OCI-LY3 (cell line): ENCODE measurements at regions not wholly inside any gene's neighbourhood (a gene's known extent, or its start where the extent isn't known, plus 50 kb on each side); places are given as distances from the start of the nearest gene placed in this dataset.
"Not testable (repeated sequence)": the region's sequence is repeated elsewhere in the genome, so short reads cannot be mapped to it uniquely, and the experiment has no call there.

Source experiments
- H2AFZ ChIP-seq: fragments of 200-600, 300-600 bp; shearing (Covaris generic); 2 replicates; pipeline ENCODE4 v1.6.0; 2014; ENCODE audit warnings: antibody characterized with exemption, low read depth, low read length
- H3K27ac ChIP-seq: fragments of 200-600, 300-600 bp; sonication (generic); 2 replicates; pipeline ENCODE4 v1.5.1; 2014; ENCODE audit warnings: mild to moderate bottlenecking, low read length, moderate library complexity, mixed read lengths
- H3K27me3 ChIP-seq: fragments of 200-600, 300-600 bp; sonication (generic); 2 replicates; pipeline ENCODE4 v1.6.1; 2014; ENCODE audit warnings: low read depth, low read length, mixed read lengths
- H3K36me3 ChIP-seq: fragments of 200-600, 300-600 bp; sonication (generic); replicated peaks from 2 replicates; pipeline ENCODE3; 2014; ENCODE audit warnings: low read depth, low read length, mixed read lengths
- H3K4me1 ChIP-seq: fragments of 300-600, 200-600 bp; sonication (generic); 2 replicates; pipeline ENCODE4 v1.6.1; 2014; ENCODE audit warnings: low read length, mixed read lengths
- H3K4me2 ChIP-seq: fragments of 200-600, 300-600 bp; sonication (generic); 2 replicates; pipeline ENCODE4 v1.6.1; 2014; ENCODE audit warnings: low read length, mixed read lengths
- H3K4me3 ChIP-seq: fragments of 300-600, 200-600 bp; sonication (generic); 2 replicates; pipeline ENCODE4 v1.5.1; 2014; ENCODE audit warnings: antibody characterized with exemption, mild to moderate bottlenecking, low read length, moderate library complexity
- H3K79me2 ChIP-seq: fragments of 300-600, 200-600 bp; shearing (Covaris generic); 2 replicates; pipeline ENCODE4 v1.6.1; 2014; ENCODE audit warnings: mild to moderate bottlenecking, low read length, mixed read lengths
- H3K9ac ChIP-seq: fragments of 300-600, 200-600 bp; shearing (Covaris generic); 2 replicates; pipeline ENCODE4 v1.6.0; 2014; ENCODE audit warnings: mild to moderate bottlenecking, low read length, moderate library complexity
- H3K9me3 ChIP-seq: fragments of 200-600, 300-600 bp; shearing (Covaris generic); 2 replicates; pipeline ENCODE4 v1.6.1; 2014; ENCODE audit warnings: low read length, mixed read lengths; ENCODE audit not compliant: insufficient read depth
- H4K20me1 ChIP-seq: fragments of 200-600, 300-600 bp; sonication (generic); 2 replicates; pipeline ENCODE4 v1.6.1; 2016; ENCODE audit warnings: low read length, mixed read lengths; ENCODE audit not compliant: insufficient read depth
- EZH2phosphoT487 ChIP-seq: fragments of 200-600 bp; shearing (Covaris generic); IDR thresholded peaks from 2 replicates; pipeline ENCODE4 v1.6.1; 2018; ENCODE audit warnings: antibody characterized with exemption, mixed run types, low read depth
- TF ChIP-seq, protein P1 (sequence below): fragments of 200-600, 300-600 bp; sonication (generic); IDR thresholded peaks from 2 replicates; pipeline ENCODE4 v1.5.1; 2014; ENCODE audit warnings: antibody characterized with exemption, low read length, low read depth

DNA sequence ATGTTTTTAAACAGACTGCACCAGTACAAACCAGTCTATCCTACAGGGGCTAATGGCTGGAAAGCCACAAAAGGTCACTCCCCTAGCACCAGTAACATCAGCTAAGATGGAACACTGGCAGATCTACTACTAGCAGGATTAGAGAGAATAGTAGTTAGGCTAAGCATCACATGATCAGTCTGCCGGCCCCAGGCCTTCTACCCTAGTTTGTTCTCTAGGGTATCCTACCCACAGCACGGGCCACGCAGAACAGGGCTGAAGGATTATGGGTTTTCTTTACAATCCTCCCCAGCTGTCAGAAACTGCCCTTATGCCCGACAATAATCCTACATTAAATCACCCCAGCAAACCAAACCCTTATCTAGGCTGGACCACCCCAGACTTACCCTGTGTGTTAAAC is 156.0 kb downstream of the LY86 start:
- Histone ChIP-seq H3K4me2 (no peak overlapping the region), H3K9ac (no peak overlapping the region), H4K20me1 (no peaks in the 10 kb centered on the region), H3K4me1 (no peaks in the 10 kb centered on the region; the same call in 1 of the 2 replicates), H3K79me2 (no peaks in the 10 kb centered on the region), H2AFZ (no peak overlapping the region), H3K27me3 (peaks cover 14% of the 10 kb centered on the region), H3K4me3 (no peak overlapping the region), H3K27ac (no peak overlapping the region), H3K36me3 (no peaks in the 10 kb centered on the region), H3K9me3 (no peaks in the 10 kb centered on the region)
- no peak for TF ChIP-seq EZH2phosphoT487
- TF ChIP-seq, protein P1, sequence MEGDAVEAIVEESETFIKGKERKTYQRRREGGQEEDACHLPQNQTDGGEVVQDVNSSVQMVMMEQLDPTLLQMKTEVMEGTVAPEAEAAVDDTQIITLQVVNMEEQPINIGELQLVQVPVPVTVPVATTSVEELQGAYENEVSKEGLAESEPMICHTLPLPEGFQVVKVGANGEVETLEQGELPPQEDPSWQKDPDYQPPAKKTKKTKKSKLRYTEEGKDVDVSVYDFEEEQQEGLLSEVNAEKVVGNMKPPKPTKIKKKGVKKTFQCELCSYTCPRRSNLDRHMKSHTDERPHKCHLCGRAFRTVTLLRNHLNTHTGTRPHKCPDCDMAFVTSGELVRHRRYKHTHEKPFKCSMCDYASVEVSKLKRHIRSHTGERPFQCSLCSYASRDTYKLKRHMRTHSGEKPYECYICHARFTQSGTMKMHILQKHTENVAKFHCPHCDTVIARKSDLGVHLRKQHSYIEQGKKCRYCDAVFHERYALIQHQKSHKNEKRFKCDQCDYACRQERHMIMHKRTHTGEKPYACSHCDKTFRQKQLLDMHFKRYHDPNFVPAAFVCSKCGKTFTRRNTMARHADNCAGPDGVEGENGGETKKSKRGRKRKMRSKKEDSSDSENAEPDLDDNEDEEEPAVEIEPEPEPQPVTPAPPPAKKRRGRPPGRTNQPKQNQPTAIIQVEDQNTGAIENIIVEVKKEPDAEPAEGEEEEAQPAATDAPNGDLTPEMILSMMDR: no peak

DNA sequence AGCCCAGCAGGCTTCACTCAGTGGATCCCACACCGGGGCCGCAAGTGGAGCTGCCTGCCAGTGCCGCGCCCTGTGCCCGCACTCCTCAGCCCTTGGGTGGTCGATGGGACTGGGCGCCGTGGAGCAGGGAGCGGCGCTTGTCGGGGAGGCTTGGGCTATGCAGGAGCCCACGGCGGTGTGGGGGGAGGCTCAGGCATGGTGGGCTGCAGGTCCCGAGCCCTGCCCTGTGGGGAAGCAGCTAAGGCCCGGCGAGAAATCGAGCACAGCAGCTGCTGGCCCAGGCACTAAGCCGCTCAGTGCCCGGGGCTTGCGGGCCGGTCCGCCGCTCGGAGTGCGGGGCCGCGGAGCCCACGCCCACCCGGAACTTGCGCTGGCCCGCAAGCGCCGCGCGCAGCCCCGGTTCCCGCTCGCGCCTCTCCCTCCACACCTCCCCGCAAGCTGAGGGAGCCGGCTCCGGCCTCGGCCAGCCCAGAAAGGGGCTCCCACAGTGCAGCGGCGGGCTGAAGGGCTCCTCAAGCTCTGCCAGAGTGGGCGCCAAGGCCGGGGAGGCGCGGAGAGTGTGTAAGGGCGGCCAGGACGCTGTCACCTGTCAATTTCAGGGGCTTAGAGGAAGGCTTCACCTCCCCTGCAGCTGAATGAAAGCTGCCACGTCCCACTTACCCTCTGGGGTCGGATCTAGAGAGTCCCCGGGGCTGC is 157.3 kb downstream of the LY86 start:
- H3K27me3 ChIP-seq: peaks cover 12% of the 10 kb centered on the region; the same call in 1 of the 2 replicates
- not testable (repeated sequence) for H3K4me1 ChIP-seq, H3K9me3 ChIP-seq, H3K4me2 ChIP-seq, H4K20me1 ChIP-seq, H3K36me3 ChIP-seq, H2AFZ ChIP-seq, H3K9ac ChIP-seq, H3K79me2 ChIP-seq, H3K4me3 ChIP-seq, H3K27ac ChIP-seq

DNA sequence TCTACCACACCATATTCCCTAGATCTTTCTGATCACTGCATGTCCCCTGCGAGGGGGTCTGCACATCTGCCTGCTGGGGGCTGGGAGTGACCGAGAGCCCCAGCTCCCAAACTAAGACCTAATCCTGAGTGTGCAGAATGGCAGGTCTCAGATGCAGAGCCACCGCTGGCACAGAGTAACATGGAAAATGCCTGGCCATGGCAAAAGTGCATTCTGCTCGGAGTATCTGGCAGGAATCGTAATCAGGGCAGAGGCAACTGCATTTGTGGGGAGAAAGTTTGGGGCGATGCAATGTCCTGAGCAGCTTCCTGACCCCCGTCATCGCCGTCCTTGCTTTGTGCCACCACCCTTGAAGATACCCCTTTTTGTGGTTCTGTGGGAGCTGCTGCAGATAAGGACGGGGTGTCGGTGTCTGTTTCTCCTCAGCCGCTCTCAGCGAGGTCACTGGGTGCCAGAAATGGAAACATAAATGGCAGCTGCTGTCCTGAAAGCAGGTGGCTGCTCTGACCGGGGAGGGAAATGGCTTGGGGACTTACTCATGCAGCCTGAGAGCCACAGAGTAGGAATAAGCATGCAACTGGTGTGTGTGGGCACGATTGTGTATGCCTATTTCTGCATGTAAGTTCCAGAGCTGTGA is 157.9 kb downstream of the LY86 start:
- no peaks in the 10 kb centered on the region for H3K36me3 ChIP-seq
- H4K20me1 ChIP-seq: no peaks in the 10 kb centered on the region
- H3K27me3 ChIP-seq: peaks cover 12% of the 10 kb centered on the region; the same call in 1 of the 2 replicates
- no peaks in the 10 kb centered on the region for H3K79me2 ChIP-seq
- peaks cover 7% of the 10 kb centered on the region for H3K4me1 ChIP-seq
- no peak overlapping the region for H3K9ac ChIP-seq
- H2AFZ ChIP-seq: no peak overlapping the region
- no peak overlapping the region for H3K4me2 ChIP-seq
- no peaks in the 10 kb centered on the region for H3K9me3 ChIP-seq
- TF ChIP-seq, protein P1: no peak
- no peak for TF ChIP-seq EZH2phosphoT487
- no peak overlapping the region for H3K4me3 ChIP-seq
- no peak overlapping the region for H3K27ac ChIP-seq

DNA sequence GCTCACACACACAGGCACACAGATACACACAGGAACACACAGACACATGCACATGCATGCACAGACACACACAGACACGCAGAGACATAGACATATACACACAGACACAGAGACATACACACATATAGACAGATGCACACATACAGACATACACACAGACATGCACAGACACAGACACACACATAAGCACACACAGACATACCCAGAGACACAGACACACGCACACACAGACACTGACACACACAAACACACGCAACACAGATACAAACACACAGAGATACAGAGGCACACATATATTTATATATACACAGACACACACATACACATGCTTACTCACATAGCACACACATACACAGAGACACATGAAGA is 158.4 kb downstream of the LY86 start:
- no peak overlapping the region for H2AFZ ChIP-seq
- no peaks in the 10 kb centered on the region for H3K36me3 ChIP-seq
- no peak overlapping the region for H3K9ac ChIP-seq
- no peaks in the 10 kb centered on the region for H3K79me2 ChIP-seq
- peaks cover 7% of the 10 kb centered on the region for H3K4me1 ChIP-seq
- H3K4me2 ChIP-seq: no peak overlapping the region
- H3K27me3 ChIP-seq: peaks cover 12% of the 10 kb centered on the region; the same call in 1 of the 2 replicates
- no peaks in the 10 kb centered on the region for H3K9me3 ChIP-seq
- no peaks in the 10 kb centered on the region for H4K20me1 ChIP-seq
- no peak overlapping the region for H3K27ac ChIP-seq
- TF ChIP-seq, protein P1: no peak
- no peak for TF ChIP-seq EZH2phosphoT487
- no peak overlapping the region for H3K4me3 ChIP-seq
